HFFc6 (cell line): ENCODE measurements at regions not wholly inside any gene's neighbourhood (a gene's known extent, or its start where the extent isn't known, plus 50 kb on each side); places are given as distances from the start of the nearest gene placed in this dataset.

Experiments
- DNase-seq: peaks from one replicate; pipeline ENCODE4 v3.0.0-alpha.2; 2018
- H3K27ac Mint-ChIP-seq: 2 replicates; pipeline ENCODE4 v1.8.0; 2020; ENCODE audit warnings: mild to moderate bottlenecking, mixed read lengths
- H3K27me3 Mint-ChIP-seq: 2 replicates; pipeline ENCODE4 v1.8.0; 2021; ENCODE audit warnings: mild to moderate bottlenecking, moderate library complexity, mixed read lengths; ENCODE audit not compliant: insufficient read depth
- H3K36me3 Mint-ChIP-seq: 2 replicates; pipeline ENCODE4 v1.8.0; 2021; ENCODE audit warnings: low read depth, mixed read lengths
- H3K4me1 Mint-ChIP-seq: 2 replicates; pipeline ENCODE4 v1.8.0; 2020; ENCODE audit warnings: low read depth, mixed read lengths
- H3K4me3 Mint-ChIP-seq: 2 replicates; pipeline ENCODE4 v1.8.0; 2020; ENCODE audit warnings: mild to moderate bottlenecking, moderate library complexity, mixed read lengths
- H3K9me3 Mint-ChIP-seq: 2 replicates; pipeline ENCODE4 v1.8.0; 2020; ENCODE audit warnings: mild to moderate bottlenecking, mixed read lengths
- TF ChIP-seq, protein P1 (sequence below): fragments of 200-600 bp; sonication (generic); IDR thresholded peaks from 2 replicates; pipeline ENCODE4 v1.5.0; 2021; ENCODE audit warnings: antibody characterized with exemption, mild to moderate bottlenecking

DNA sequence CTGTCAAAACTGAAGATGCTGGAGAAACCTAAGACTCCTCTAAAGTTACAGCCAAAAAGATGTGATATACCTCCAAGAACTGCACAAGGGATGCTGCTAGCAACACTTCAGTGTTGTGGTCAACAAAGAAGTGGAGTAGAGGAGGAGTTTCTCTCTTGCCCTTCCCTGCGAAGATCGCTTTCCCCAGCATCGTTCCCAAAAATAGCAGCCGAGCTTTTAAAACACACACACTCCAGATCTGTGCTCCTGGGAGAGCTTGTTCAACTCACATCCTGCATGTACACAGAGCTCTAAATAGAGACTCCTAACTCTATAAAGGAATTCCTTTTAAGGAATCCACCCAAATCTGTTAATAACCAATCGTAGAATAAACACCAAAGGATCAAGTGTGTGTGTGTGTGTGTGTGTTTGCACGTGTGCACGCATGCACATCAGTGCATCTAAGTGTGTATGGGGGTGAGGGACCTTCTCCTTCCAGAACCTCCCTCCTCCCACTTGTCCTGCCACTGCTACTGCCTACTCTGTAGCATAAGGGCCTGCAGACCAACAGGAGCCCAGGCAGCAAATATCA lies 58.5 kb downstream of the PSMG1 start:
- H3K36me3 Mint-ChIP-seq: no peaks in the 10 kb centered on the region
- no peak overlapping the region for H3K27ac Mint-ChIP-seq
- no peak for DNase-seq
- TF ChIP-seq, protein P1, sequence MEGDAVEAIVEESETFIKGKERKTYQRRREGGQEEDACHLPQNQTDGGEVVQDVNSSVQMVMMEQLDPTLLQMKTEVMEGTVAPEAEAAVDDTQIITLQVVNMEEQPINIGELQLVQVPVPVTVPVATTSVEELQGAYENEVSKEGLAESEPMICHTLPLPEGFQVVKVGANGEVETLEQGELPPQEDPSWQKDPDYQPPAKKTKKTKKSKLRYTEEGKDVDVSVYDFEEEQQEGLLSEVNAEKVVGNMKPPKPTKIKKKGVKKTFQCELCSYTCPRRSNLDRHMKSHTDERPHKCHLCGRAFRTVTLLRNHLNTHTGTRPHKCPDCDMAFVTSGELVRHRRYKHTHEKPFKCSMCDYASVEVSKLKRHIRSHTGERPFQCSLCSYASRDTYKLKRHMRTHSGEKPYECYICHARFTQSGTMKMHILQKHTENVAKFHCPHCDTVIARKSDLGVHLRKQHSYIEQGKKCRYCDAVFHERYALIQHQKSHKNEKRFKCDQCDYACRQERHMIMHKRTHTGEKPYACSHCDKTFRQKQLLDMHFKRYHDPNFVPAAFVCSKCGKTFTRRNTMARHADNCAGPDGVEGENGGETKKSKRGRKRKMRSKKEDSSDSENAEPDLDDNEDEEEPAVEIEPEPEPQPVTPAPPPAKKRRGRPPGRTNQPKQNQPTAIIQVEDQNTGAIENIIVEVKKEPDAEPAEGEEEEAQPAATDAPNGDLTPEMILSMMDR: no peak
- H3K4me1 Mint-ChIP-seq: peaks cover 16% of the 10 kb centered on the region
- H3K4me3 Mint-ChIP-seq: no peak overlapping the region
- H3K27me3 Mint-ChIP-seq: peaks cover 4% of the 10 kb centered on the region; the same call in 1 of the 2 replicates
- H3K9me3 Mint-ChIP-seq: no peaks in the 10 kb centered on the region

GRCh38 chr21:39123375-39123774 lies 59.9 kb downstream of the PSMG1 start:
- H3K4me3 Mint-ChIP-seq: no peak overlapping the region
- peaks cover 4% of the 10 kb centered on the region; the same call in 1 of the 2 replicates for H3K27me3 Mint-ChIP-seq
- no peaks in the 10 kb centered on the region for H3K9me3 Mint-ChIP-seq
- no peak overlapping the region for H3K27ac Mint-ChIP-seq
- DNase-seq: no peak
- no peaks in the 10 kb centered on the region for H3K36me3 Mint-ChIP-seq
- peaks cover 19% of the 10 kb centered on the region for H3K4me1 Mint-ChIP-seq
- TF ChIP-seq, protein P1: no peak

DNA sequence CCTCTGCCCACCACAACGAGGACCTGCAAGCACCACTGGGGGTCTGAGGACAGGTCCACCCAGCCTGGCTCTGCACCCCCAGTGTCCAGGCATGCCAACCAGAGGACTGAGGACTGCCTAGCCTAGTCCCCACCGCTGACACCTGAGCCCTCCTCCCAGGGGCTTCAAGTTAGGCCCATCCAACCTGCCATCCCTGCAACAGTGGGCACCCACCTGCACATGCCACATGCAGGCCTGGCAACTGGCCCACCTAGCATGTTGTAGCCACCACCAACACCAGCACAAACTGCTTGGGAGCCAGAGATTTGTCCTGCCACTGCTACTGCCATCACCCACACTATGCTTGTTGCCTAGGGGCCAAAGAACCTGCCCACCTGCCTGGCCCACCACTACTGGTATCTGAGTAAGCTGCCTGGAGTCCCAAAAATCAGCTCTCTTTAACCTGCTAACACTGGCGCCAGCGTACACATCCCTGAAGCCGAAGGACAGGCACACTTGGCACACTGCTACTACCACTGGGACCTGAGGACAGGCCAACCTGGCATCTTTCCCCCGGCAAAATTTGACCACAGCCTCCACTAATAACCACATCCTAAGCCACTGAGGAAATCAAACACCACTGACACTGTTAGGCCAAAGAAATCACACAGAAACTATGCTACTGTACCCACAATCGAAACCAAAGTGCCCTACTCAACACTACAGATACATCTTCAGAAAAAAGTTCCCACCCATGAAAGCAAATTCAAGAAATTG lies 61.5 kb downstream of the PSMG1 start:
- Mint-ChIP-seq H3K27me3 (peaks cover 4% of the 10 kb centered on the region; the same call in 1 of the 2 replicates), H3K4me1 (peaks cover 19% of the 10 kb centered on the region), H3K9me3 (no peaks in the 10 kb centered on the region), H3K36me3 (no peaks in the 10 kb centered on the region), H3K4me3 (no peak overlapping the region), H3K27ac (no peak overlapping the region)
- TF ChIP-seq, protein P1: no peak
- DNase-seq: no peak

GRCh38 chr21:39120876-39121599 lies 62.2 kb downstream of the PSMG1 start:
- no peaks in the 10 kb centered on the region for H3K9me3 Mint-ChIP-seq
- no peak overlapping the region for H3K4me3 Mint-ChIP-seq
- TF ChIP-seq, protein P1: no peak
- H3K27me3 Mint-ChIP-seq: peaks cover 6% of the 10 kb centered on the region; the same call in 1 of the 2 replicates
- DNase-seq: no peak
- H3K4me1 Mint-ChIP-seq: peaks cover 19% of the 10 kb centered on the region
- H3K36me3 Mint-ChIP-seq: no peaks in the 10 kb centered on the region
- no peak overlapping the region for H3K27ac Mint-ChIP-seq

DNA sequence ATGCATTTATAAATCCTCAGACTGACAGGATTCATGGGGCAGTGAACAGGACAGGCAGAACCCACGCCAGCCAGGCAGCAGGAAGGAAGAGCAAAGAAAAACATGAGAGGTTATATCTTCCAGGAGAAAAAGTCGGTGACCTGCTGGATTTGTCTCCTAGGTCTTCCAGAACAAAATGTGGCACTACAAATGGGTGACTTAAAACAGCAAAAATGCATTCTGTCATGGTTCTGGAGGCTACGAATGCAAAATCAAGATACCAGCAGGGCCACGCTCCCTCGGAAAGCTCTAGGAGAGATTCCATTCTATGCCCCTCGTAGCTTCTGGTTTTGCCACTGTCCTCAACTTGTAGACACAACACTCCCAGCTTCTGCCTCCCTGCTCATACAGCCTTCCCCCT lies 63.4 kb downstream of the PSMG1 start:
- Mint-ChIP-seq H3K27ac (no peak overlapping the region), H3K36me3 (no peaks in the 10 kb centered on the region), H3K27me3 (peaks cover 6% of the 10 kb centered on the region; the same call in 1 of the 2 replicates), H3K9me3 (no peaks in the 10 kb centered on the region), H3K4me1 (peaks cover 19% of the 10 kb centered on the region), H3K4me3 (no peak overlapping the region)
- TF ChIP-seq, protein P1: no peak
- DNase-seq: no peak
